Muscle layer of duodenum (tissue), 2 donors: ENCODE measurements at regions not wholly inside any gene's neighbourhood (a gene's known extent, or its start where the extent isn't known, plus 50 kb on each side); places are given as distances from the start of the nearest gene placed in this dataset.
A peak's percentile ranks its signal among the peaks of the same experiment; 100 is the strongest.
"Not testable (repeated sequence)": the region's sequence is repeated elsewhere in the genome, so short reads cannot be mapped to it uniquely, and the experiment has no call there.

Source experiments
- H3K27ac ChIP-seq: one replicate; pipeline ENCODE4 v1.7.0; 2013; ENCODE audit warnings: mild to moderate bottlenecking, low read length
- H3K27me3 ChIP-seq: one replicate; pipeline ENCODE4 v1.7.0; 2013; ENCODE audit warnings: low read depth, mild to moderate bottlenecking, control low read depth, low read length
- H3K36me3 ChIP-seq, 2 donors: one replicate each; pipeline ENCODE4 v1.7.0; 2013; ENCODE audit warnings: low read length in 2 of 2, control low read depth in 1 of 2, mild to moderate bottlenecking in 1 of 2; ENCODE audit not compliant: insufficient read depth in 2 of 2, control insufficient read depth in 1 of 2
- H3K4me1 ChIP-seq, 2 donors: one replicate each; pipeline ENCODE4 v1.7.0; 2013; ENCODE audit warnings: low read length in 2 of 2, mild to moderate bottlenecking in 2 of 2, control low read depth in 1 of 2, moderate library complexity in 1 of 2; ENCODE audit not compliant: insufficient read depth in 2 of 2, control insufficient read depth in 1 of 2
- H3K4me3 ChIP-seq, 2 donors: one replicate each; pipeline ENCODE4 v1.7.0; 2013; ENCODE audit warnings: low read length in 2 of 2, low read depth in 1 of 2, mild to moderate bottlenecking in 1 of 2
- H3K9me3 ChIP-seq, 2 donors: one replicate each; pipeline ENCODE4 v1.7.0; 2013; ENCODE audit warnings: low read length in 2 of 2, control low read depth in 1 of 2, mild to moderate bottlenecking in 1 of 2; ENCODE audit not compliant: control insufficient read depth in 1 of 2
- donor health status: healthy.

GRCh38 chr3:195669310-195669709 lies 51.5 kb upstream of the MUC20 start:
- not testable (repeated sequence) for H3K27ac ChIP-seq, H3K4me3 ChIP-seq, H3K4me1 ChIP-seq, H3K27me3 ChIP-seq, H3K9me3 ChIP-seq
- H3K36me3 ChIP-seq, result peaks cover 5 to 15% of the 10 kb centered on the region in 2 donors

- H3K27ac ChIP-seq, H3K27me3 ChIP-seq, H3K4me1 ChIP-seq, H3K36me3 ChIP-seq, H3K4me3 ChIP-seq, H3K9me3 ChIP-seq: not testable (repeated sequence)
Observed at GRCh38 chr3:195668131-195668766, 52.5 kb upstream of the MUC20 start.

GRCh38 chr3:195665311-195665710 lies 55.5 kb upstream of the MUC20 start:
- H3K9me3 ChIP-seq, H3K27ac ChIP-seq, H3K4me1 ChIP-seq, H3K36me3 ChIP-seq, H3K27me3 ChIP-seq, H3K4me3 ChIP-seq: not testable (repeated sequence)

- H3K36me3 ChIP-seq, H3K4me3 ChIP-seq, H3K9me3 ChIP-seq, H3K27ac ChIP-seq, H3K27me3 ChIP-seq, H3K4me1 ChIP-seq: not testable (repeated sequence)
Observed at GRCh38 chr3:195664131-195664530, 56.6 kb upstream of the MUC20 start.

GRCh38 chr3:195659136-195659533 lies 61.6 kb upstream of the MUC20 start:
- H3K4me1 ChIP-seq, H3K36me3 ChIP-seq, H3K27me3 ChIP-seq, H3K27ac ChIP-seq, H3K4me3 ChIP-seq, H3K9me3 ChIP-seq: not testable (repeated sequence)

- H3K36me3 ChIP-seq, H3K9me3 ChIP-seq, H3K27ac ChIP-seq, H3K4me1 ChIP-seq, H3K27me3 ChIP-seq: not testable (repeated sequence)
- H3K4me3 ChIP-seq, result peak overlapping the region in 1 of 2 donors; percentile 62
Observed at GRCh38 chr3:195658381-195659135, 62.2 kb upstream of the MUC20 start.

- not testable (repeated sequence) for H3K4me1 ChIP-seq, H3K36me3 ChIP-seq, H3K27me3 ChIP-seq, H3K27ac ChIP-seq, H3K9me3 ChIP-seq
- H3K4me3 ChIP-seq, result peak overlapping the region; percentile 11 to 62
Observed at GRCh38 chr3:195657475-195658372, 63.1 kb upstream of the MUC20 start.

- H3K27me3 ChIP-seq, H3K4me1 ChIP-seq, H3K27ac ChIP-seq, H3K36me3 ChIP-seq, H3K4me3 ChIP-seq, H3K9me3 ChIP-seq: not testable (repeated sequence)
Observed at GRCh38 chr3:195656091-195656490, 64.7 kb upstream of the MUC20 start.

- not testable (repeated sequence) for H3K36me3 ChIP-seq, H3K27ac ChIP-seq, H3K9me3 ChIP-seq, H3K4me1 ChIP-seq, H3K27me3 ChIP-seq, H3K4me3 ChIP-seq
Observed at GRCh38 chr3:195654746-195655145, 66.0 kb upstream of the MUC20 start.

- not testable (repeated sequence) for H3K27ac ChIP-seq, H3K36me3 ChIP-seq, H3K27me3 ChIP-seq, H3K4me1 ChIP-seq, H3K9me3 ChIP-seq, H3K4me3 ChIP-seq
Observed at GRCh38 chr3:195654138-195654537, 66.6 kb upstream of the MUC20 start.

- not testable (repeated sequence) for H3K4me1 ChIP-seq, H3K27ac ChIP-seq, H3K27me3 ChIP-seq, H3K9me3 ChIP-seq, H3K36me3 ChIP-seq, H3K4me3 ChIP-seq
Observed at GRCh38 chr3:195653641-195654040, 67.1 kb upstream of the MUC20 start.
